ENCODE measurements at regions not wholly inside any gene's neighbourhood (a gene's known extent, or its start where the extent isn't known, plus 50 kb on each side); places are given as distances from the start of the nearest gene placed in this dataset.
"Not testable (repeated sequence)": the region's sequence is repeated elsewhere in the genome, so short reads cannot be mapped to it uniquely, and the experiment has no call there.

- peak overlapping the region; percentile 58 for H2AFZ ChIP-seq
- no peaks in the 10 kb centered on the region for H3K4me1 ChIP-seq (replicated peaks; ENCODE audit: insufficient read depth)
- H3K27ac ChIP-seq = no peak overlapping the region
- no peak overlapping the region for H3K4me3 ChIP-seq
- no peaks in the 10 kb centered on the region for H3K27me3 ChIP-seq (ENCODE audit: insufficient read depth, low read depth)
- no peak for DNase-seq
- ChIA-PET POLR2A (ENCODE audit: unreplicated experiment) (no interaction called here), CTCF (no interaction called here)
- no peaks in the 10 kb centered on the region for H3K9me2 ChIP-seq (ENCODE audit: insufficient read depth)
- no peaks in the 10 kb centered on the region for H3K9me3 ChIP-seq (ENCODE audit: insufficient read depth, low read depth)
- H3K4me2 ChIP-seq = no peak overlapping the region
- no peaks in the 10 kb centered on the region; the same call in 1 of the 2 replicates for H3F3A ChIP-seq (ENCODE audit: insufficient read depth, low read depth)
- no peaks in the 10 kb centered on the region for H4K20me1 ChIP-seq (ENCODE audit: insufficient read depth)
- no peaks in the 10 kb centered on the region for H3K36me3 ChIP-seq (ENCODE audit: low read depth)
- no peaks in the 10 kb centered on the region for H3K79me2 ChIP-seq (ENCODE audit: low read depth)
- intact Hi-C loops (cut with micrococcal nuclease; ENCODE audit: unreplicated experiment) = no loop called here
- BruUV-seq (replicated peaks) = no TSS peak
- TF ChIP-seq EZH2 (IDR thresholded peaks at IDR 0.05; ENCODE audit: low read depth) = no peak
- TF ChIP-seq CTCF (conservative IDR thresholded peaks at IDR 0.05) = no peak
Measured at GRCh38 chr4:125200556-125200955, 114.2 kb upstream of the FAT4 start.

GRCh38 chr4:125198916-125199315, 115.8 kb upstream of the FAT4 start:
- no peak overlapping the region for H2AFZ ChIP-seq
- H3K4me2 ChIP-seq = no peak overlapping the region
- TF ChIP-seq EZH2 (IDR thresholded peaks at IDR 0.05; ENCODE audit: low read depth) (no peak), CTCF (conservative IDR thresholded peaks at IDR 0.05) (no peak)
- intact Hi-C loops (cut with micrococcal nuclease; ENCODE audit: unreplicated experiment) = no loop called here
- H3K36me3 ChIP-seq (ENCODE audit: low read depth) = no peaks in the 10 kb centered on the region
- CTCF ChIA-PET = no interaction called here
- no peak overlapping the region for H3K4me3 ChIP-seq
- BruUV-seq (replicated peaks) = no TSS peak
- no peaks in the 10 kb centered on the region for H4K20me1 ChIP-seq (ENCODE audit: insufficient read depth)
- no peaks in the 10 kb centered on the region for H3K9me2 ChIP-seq (ENCODE audit: insufficient read depth)
- no peaks in the 10 kb centered on the region for H3K79me2 ChIP-seq (ENCODE audit: low read depth)
- no peaks in the 10 kb centered on the region for H3K4me1 ChIP-seq (replicated peaks; ENCODE audit: insufficient read depth)
- H3F3A ChIP-seq (ENCODE audit: insufficient read depth, low read depth) = no peaks in the 10 kb centered on the region; the same call in 1 of the 2 replicates
- POLR2A ChIA-PET (ENCODE audit: unreplicated experiment) = no interaction called here
- no peaks in the 10 kb centered on the region for H3K9me3 ChIP-seq (ENCODE audit: insufficient read depth, low read depth)
- no peak overlapping the region for H3K27ac ChIP-seq
- DNase-seq = no peak
- H3K27me3 ChIP-seq (ENCODE audit: insufficient read depth, low read depth) = no peaks in the 10 kb centered on the region

- H3K4me2 ChIP-seq; H3K9me2 ChIP-seq (ENCODE audit: insufficient read depth); H2AFZ ChIP-seq; H4K20me1 ChIP-seq (ENCODE audit: insufficient read depth); CTCF ChIA-PET; H3K36me3 ChIP-seq (ENCODE audit: low read depth); H3K79me2 ChIP-seq (ENCODE audit: low read depth); H3K9me3 ChIP-seq (ENCODE audit: insufficient read depth, low read depth); H3F3A ChIP-seq (ENCODE audit: insufficient read depth, low read depth); H3K4me3 ChIP-seq; BruUV-seq (replicated peaks); DNase-seq; intact Hi-C loops (cut with micrococcal nuclease; ENCODE audit: unreplicated experiment); H3K27ac ChIP-seq; H3K27me3 ChIP-seq (ENCODE audit: insufficient read depth, low read depth); H3K4me1 ChIP-seq (replicated peaks; ENCODE audit: insufficient read depth); POLR2A ChIA-PET (ENCODE audit: unreplicated experiment): not testable (repeated sequence)
Measured at GRCh38 chr4:125191874-125192459, 122.8 kb upstream of the FAT4 start.

- Histone ChIP-seq H3K27me3 (ENCODE audit: insufficient read depth, low read depth) (no peaks in the 10 kb centered on the region), H3K4me1 (replicated peaks; ENCODE audit: insufficient read depth) (no peaks in the 10 kb centered on the region), H3K36me3 (ENCODE audit: low read depth) (no peaks in the 10 kb centered on the region), H3K4me2 (no peak overlapping the region), H3K27ac (no peak overlapping the region), H3K79me2 (ENCODE audit: low read depth) (no peaks in the 10 kb centered on the region), H2AFZ (no peak overlapping the region), H3K4me3 (no peak overlapping the region), H3K9me3 (ENCODE audit: insufficient read depth, low read depth) (no peaks in the 10 kb centered on the region), H3K9me2 (ENCODE audit: insufficient read depth) (no peaks in the 10 kb centered on the region), H4K20me1 (ENCODE audit: insufficient read depth) (no peaks in the 10 kb centered on the region), H3F3A (ENCODE audit: insufficient read depth, low read depth) (no peaks in the 10 kb centered on the region)
- BruUV-seq (replicated peaks) = no TSS peak
- ChIA-PET CTCF (no interaction called here), POLR2A (ENCODE audit: unreplicated experiment) (no interaction called here)
- no peak for TF ChIP-seq CTCF (conservative IDR thresholded peaks at IDR 0.05)
- no peak for TF ChIP-seq EZH2 (IDR thresholded peaks at IDR 0.05; ENCODE audit: low read depth)
- intact Hi-C loops (cut with micrococcal nuclease; ENCODE audit: unreplicated experiment) = no loop called here
- no peak for DNase-seq
Measured at GRCh38 chr4:125191232-125191631, 123.5 kb upstream of the FAT4 start.
